ENCODE measurements at regions not wholly inside any gene's neighbourhood (a gene's known extent, or its start where the extent isn't known, plus 50 kb on each side); places are given as distances from the start of the nearest gene placed in this dataset.

DNA sequence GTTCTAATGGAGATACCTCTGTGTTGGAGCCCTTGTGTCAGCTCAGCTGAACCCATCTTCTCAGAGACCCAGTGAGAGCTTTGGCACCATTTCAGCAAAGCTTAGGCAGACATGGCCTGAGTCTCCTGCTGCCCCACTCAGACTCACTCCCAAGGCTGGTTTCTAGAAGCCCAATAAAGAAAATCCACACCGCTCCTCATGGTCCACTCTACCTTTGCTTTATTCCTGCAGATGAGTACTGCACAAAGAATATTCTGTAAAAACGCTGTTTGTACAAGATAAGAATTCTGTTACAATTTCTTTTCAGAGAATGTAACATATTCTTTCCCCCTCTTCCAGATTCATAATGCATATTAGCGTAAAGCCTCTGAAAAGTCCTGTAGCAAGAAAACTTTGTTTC is 129.3 kb downstream of the C5orf15 start:
- H3K27me3 ChIP-seq = no peaks in the 10 kb centered on the region
- intact Hi-C loops (cut with DNase I) = no loop called here

GRCh38 chr5:133838286-133838685 is 130.1 kb downstream of the C5orf15 start:
- Histone ChIP-seq H3K27ac (no peak overlapping the region), H3K27me3 (no peaks in the 10 kb centered on the region), H3K4me1 (no peaks in the 10 kb centered on the region), H3K9me3 (no peaks in the 10 kb centered on the region), H3K36me3 (no peaks in the 10 kb centered on the region), H3K4me3 (no peak overlapping the region)
- intact Hi-C loops (cut with DNase I) = no loop called here
- no peak for TF ChIP-seq CTCF (IDR thresholded peaks at IDR 0.05)
- peak in 1 of 2 donors; percentile 30 for DNase-seq (ENCODE audit: low spot score in 2 of 2)

More for the DNA sequence above, 129.3 kb downstream of the C5orf15 start:
- H3K4me1 ChIP-seq = no peaks in the 10 kb centered on the region
- H3K36me3 ChIP-seq = no peaks in the 10 kb centered on the region
- H3K9me3 ChIP-seq = no peaks in the 10 kb centered on the region
- H3K4me3 ChIP-seq = no peak overlapping the region
- peak in 1 of 2 donors; percentile 28 for DNase-seq (ENCODE audit: low spot score in 2 of 2)
- no peak for TF ChIP-seq CTCF (IDR thresholded peaks at IDR 0.05)
- no peak overlapping the region for H3K27ac ChIP-seq

- H3K4me1 ChIP-seq = no peaks in the 10 kb centered on the region
- H3K27me3 ChIP-seq = no peaks in the 10 kb centered on the region
- intact Hi-C loops (cut with DNase I) = no loop called here
- no peaks in the 10 kb centered on the region for H3K9me3 ChIP-seq
- no peak for TF ChIP-seq CTCF (IDR thresholded peaks at IDR 0.05)
- H3K36me3 ChIP-seq = no peaks in the 10 kb centered on the region
- H3K4me3 ChIP-seq = no peak overlapping the region
- no peak for DNase-seq (ENCODE audit: low spot score in 2 of 2)
- H3K27ac ChIP-seq = no peak overlapping the region
These were observed 136.8 kb downstream of the C5orf15 start for GRCh38 chr5:133831491-133832224.

- Histone ChIP-seq H3K36me3 (no peaks in the 10 kb centered on the region), H3K27me3 (no peaks in the 10 kb centered on the region), H3K4me3 (no peak overlapping the region), H3K9me3 (no peaks in the 10 kb centered on the region), H3K4me1 (no peaks in the 10 kb centered on the region), H3K27ac (no peak overlapping the region)
- TF ChIP-seq CTCF (IDR thresholded peaks at IDR 0.05) = no peak
- intact Hi-C loops (cut with DNase I) = no loop called here
- peak in 1 of 2 donors; percentile 33 for DNase-seq (ENCODE audit: low spot score in 2 of 2)
These were observed 137.5 kb downstream of the C5orf15 start for GRCh38 chr5:133830911-133831310.

DNA sequence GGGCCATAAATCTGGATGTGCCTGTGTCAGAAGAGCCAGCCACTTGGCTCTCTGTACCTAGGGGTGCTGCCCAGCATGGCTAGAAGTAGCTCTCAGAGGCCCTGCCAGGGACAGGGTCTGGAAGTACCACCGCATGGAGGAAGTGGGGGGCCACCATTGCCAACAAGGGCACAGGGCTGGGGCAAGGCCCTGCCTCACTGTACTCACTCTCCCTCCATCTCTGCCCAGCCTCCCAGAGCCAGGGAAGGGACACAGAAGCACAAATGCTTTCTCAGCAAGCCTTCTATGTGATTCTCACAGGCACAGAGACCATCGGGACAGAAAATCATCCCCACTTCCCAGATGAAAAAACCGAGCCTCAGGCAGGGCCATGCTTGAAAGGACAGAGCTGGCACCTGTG is 138.1 kb downstream of the C5orf15 start:
- H3K4me3 ChIP-seq = no peak overlapping the region
- no peaks in the 10 kb centered on the region for H3K4me1 ChIP-seq
- TF ChIP-seq CTCF (IDR thresholded peaks at IDR 0.05) = no peak
- intact Hi-C loops (cut with DNase I) = no loop called here
- DNase-seq (ENCODE audit: low spot score in 2 of 2) = no peak
- no peaks in the 10 kb centered on the region for H3K27me3 ChIP-seq
- no peaks in the 10 kb centered on the region for H3K9me3 ChIP-seq
- no peak overlapping the region for H3K27ac ChIP-seq
- no peaks in the 10 kb centered on the region for H3K36me3 ChIP-seq
